GM23248 (cell line): ENCODE measurements at regions not wholly inside any gene's neighbourhood (a gene's known extent, or its start where the extent isn't known, plus 50 kb on each side); places are given as distances from the start of the nearest gene placed in this dataset.

ENCODE experiments used
- DNase-seq: peaks from one replicate; pipeline ENCODE4 v3.0.0-alpha.2; 2015
- H2AFZ ChIP-seq: fragments of 200-600 bp; sonication (generic); 2 replicates; pipeline ENCODE4 v1.6.1; 2016; ENCODE audit warnings: antibody characterized with exemption
- H3F3A ChIP-seq: fragments of 200-600 bp; sonication (generic); 2 replicates; pipeline ENCODE4 v1.6.1; 2016; ENCODE audit warnings: mild to moderate bottlenecking, antibody characterized with exemption, mixed run types; ENCODE audit not compliant: insufficient read depth
- H3K27ac ChIP-seq: fragments of 200-600 bp; sonication (generic); 2 replicates; pipeline ENCODE4 v1.5.1; 2016; ENCODE audit warnings: mild to moderate bottlenecking
- H3K27me3 ChIP-seq: fragments of 200-600 bp; sonication (generic); replicated peaks from 2 replicates; pipeline ENCODE4 v1.6.1; 2016; ENCODE audit warnings: mild to moderate bottlenecking; ENCODE audit not compliant: insufficient read depth
- H3K36me3 ChIP-seq: fragments of 200-600 bp; sonication (generic); 2 replicates; pipeline ENCODE4 v1.6.1; 2016; ENCODE audit warnings: low read depth, mild to moderate bottlenecking
- H3K4me1 ChIP-seq: fragments of 200-600 bp; sonication (generic); 2 replicates; pipeline ENCODE4 v1.6.1; 2016; ENCODE audit warnings: mild to moderate bottlenecking; ENCODE audit not compliant: insufficient read depth
- H3K4me2 ChIP-seq: fragments of 200-600 bp; sonication (generic); one replicate; pipeline ENCODE4 v1.6.1; 2016; ENCODE audit warnings: mild to moderate bottlenecking; ENCODE audit not compliant: unreplicated experiment
- H3K4me3 ChIP-seq: fragments of 200-600 bp; sonication (generic); 2 replicates; pipeline ENCODE4 v1.5.1; 2016; ENCODE audit warnings: mild to moderate bottlenecking
- H3K79me2 ChIP-seq: fragments of 200-600 bp; sonication (generic); 2 replicates; pipeline ENCODE4 v1.6.1; 2016; ENCODE audit warnings: mild to moderate bottlenecking; ENCODE audit not compliant: insufficient read depth
- H3K9ac ChIP-seq: fragments of 200-600 bp; sonication (generic); 2 replicates; pipeline ENCODE4 v1.6.1; 2016; ENCODE audit warnings: mild to moderate bottlenecking
- H3K9me2 ChIP-seq: fragments of 200-600 bp; sonication (generic); 2 replicates; pipeline ENCODE4 v1.6.1; 2016; ENCODE audit warnings: mixed run types, mild to moderate bottlenecking, moderate library complexity; ENCODE audit not compliant: insufficient read depth
- H3K9me3 ChIP-seq: fragments of 200-600 bp; sonication (generic); one replicate; pipeline ENCODE4 v1.6.1; 2017; ENCODE audit warnings: low read depth
- H4K20me1 ChIP-seq: fragments of 200-600 bp; sonication (generic); 2 replicates; pipeline ENCODE4 v1.6.0; 2016; ENCODE audit not compliant: insufficient read depth
- EZH2 ChIP-seq: fragments of 200-600 bp; sonication (generic); IDR thresholded peaks from 2 replicates; pipeline ENCODE4 v1.6.1; 2018; ENCODE audit warnings: antibody characterized with exemption, mild to moderate bottlenecking; ENCODE audit not compliant: insufficient read depth, poor library complexity, severe bottlenecking
- EZH2phosphoT487 ChIP-seq: fragments of 200-600 bp; sonication (generic); IDR thresholded peaks from 2 replicates; pipeline ENCODE4 v1.6.1; 2018; ENCODE audit warnings: antibody characterized with exemption, moderate library complexity, mild to moderate bottlenecking, low read depth; ENCODE audit not compliant: insufficient read depth
- WGBS, 2 experiments: methylation state at CpG; one replicate each; pipeline ENCODE4 v1.1.6; 2015 to 2017; ENCODE audit warnings: low lambda C conversion rate in 2 of 2, low coverage in 1 of 2; ENCODE audit errors: missing lambda C conversion rate in 2 of 2; 5-methylcytosine and 5-hydroxymethylcytosine counted together
- in situ Hi-C: fragments of 300-500 bp; cut with MboI; formaldehyde crosslinking; loops from 2 replicates; pipeline ENCODE4 v1.15.0; 2020

- Histone ChIP-seq H3K4me1 (peaks cover 3% of the 10 kb centered on the region; the same call in 1 of the 2 replicates), H2AFZ (no peak overlapping the region), H3K9me3 (no peaks in the 10 kb centered on the region), H3K9me2 (no peaks in the 10 kb centered on the region), H3K4me3 (no peak overlapping the region), H3K9ac (no peak overlapping the region), H3F3A (no peaks in the 10 kb centered on the region), H3K79me2 (no peaks in the 10 kb centered on the region), H3K4me2 (no peak overlapping the region), H3K36me3 (no peaks in the 10 kb centered on the region), H3K27ac (peak overlapping the region; percentile 16; the same call in 1 of the 2 replicates), H3K27me3 (no peaks in the 10 kb centered on the region), H4K20me1 (no peaks in the 10 kb centered on the region)
- TF ChIP-seq EZH2phosphoT487 (no peak), EZH2 (no peak)
- WGBS, 2 experiments: 2 to 3% methylated on average over 3 of the region's 3 CpGs
- in situ Hi-C loops: no loop called here
- DNase-seq: peak; percentile 47
Measured at GRCh38 chr6:71665931-71666330, 220.4 kb upstream of the RIMS1 start.

GRCh38 chr6:71672876-71673275, 213.5 kb upstream of the RIMS1 start:
- Histone ChIP-seq H2AFZ (no peak overlapping the region), H3K9me2 (no peaks in the 10 kb centered on the region; the same call in 1 of the 2 replicates), H3F3A (no peaks in the 10 kb centered on the region), H3K27me3 (no peaks in the 10 kb centered on the region), H3K79me2 (no peaks in the 10 kb centered on the region), H3K4me3 (no peak overlapping the region), H3K4me1 (no peaks in the 10 kb centered on the region), H3K27ac (no peak overlapping the region), H3K4me2 (no peak overlapping the region), H3K36me3 (no peaks in the 10 kb centered on the region), H3K9me3 (no peaks in the 10 kb centered on the region), H3K9ac (no peak overlapping the region), H4K20me1 (no peaks in the 10 kb centered on the region)
- TF ChIP-seq EZH2phosphoT487 (no peak), EZH2 (no peak)
- no peak for DNase-seq
- in situ Hi-C loops: no loop called here
- WGBS, 2 experiments: 13 to 20% methylated on average over 2 of the region's 2 CpGs

GRCh38 chr6:71675386-71675785, 211.0 kb upstream of the RIMS1 start:
- H3K4me2 ChIP-seq: no peak overlapping the region
- no peak overlapping the region for H3K4me3 ChIP-seq
- H3K9ac ChIP-seq: no peak overlapping the region
- H4K20me1 ChIP-seq: no peaks in the 10 kb centered on the region
- no peak overlapping the region for H2AFZ ChIP-seq
- H3K9me3 ChIP-seq: no peaks in the 10 kb centered on the region
- no peaks in the 10 kb centered on the region for H3K79me2 ChIP-seq
- in situ Hi-C loops: no loop called here
- H3K4me1 ChIP-seq: no peaks in the 10 kb centered on the region
- WGBS, 2 experiments: 3 to 6% methylated on average over 1 of the region's 1 CpG
- no peaks in the 10 kb centered on the region for H3K36me3 ChIP-seq
- no peak for DNase-seq
- no peaks in the 10 kb centered on the region for H3K27me3 ChIP-seq
- H3F3A ChIP-seq: no peaks in the 10 kb centered on the region
- H3K9me2 ChIP-seq: no peaks in the 10 kb centered on the region; the same call in 1 of the 2 replicates
- no peak overlapping the region for H3K27ac ChIP-seq
- TF ChIP-seq EZH2phosphoT487: no peak
- TF ChIP-seq EZH2: no peak

GRCh38 chr6:71676298-71676697, 210.1 kb upstream of the RIMS1 start:
- in situ Hi-C loops: no loop called here

GRCh38 chr6:71678091-71678490, 208.3 kb upstream of the RIMS1 start:
- H3K9me2 ChIP-seq: no peaks in the 10 kb centered on the region
- H3K36me3 ChIP-seq: no peaks in the 10 kb centered on the region
- no peaks in the 10 kb centered on the region for H3K27me3 ChIP-seq
- no peak overlapping the region for H3K4me3 ChIP-seq
- WGBS, 2 experiments: 23 to 25% methylated on average over 3 of the region's 3 CpGs
- in situ Hi-C loops: no loop called here
- no peaks in the 10 kb centered on the region for H4K20me1 ChIP-seq
- no peak for DNase-seq
- H2AFZ ChIP-seq: no peak overlapping the region
- no peak overlapping the region for H3K27ac ChIP-seq
- no peaks in the 10 kb centered on the region for H3K79me2 ChIP-seq
- H3F3A ChIP-seq: no peaks in the 10 kb centered on the region
- no peaks in the 10 kb centered on the region for H3K4me1 ChIP-seq
- TF ChIP-seq EZH2 (no peak), EZH2phosphoT487 (no peak)
- H3K9ac ChIP-seq: no peak overlapping the region
- no peak overlapping the region for H3K4me2 ChIP-seq
- no peaks in the 10 kb centered on the region for H3K9me3 ChIP-seq

More at GRCh38 chr6:71676298-71676697, 210.1 kb upstream of the RIMS1 start:
- H3K36me3 ChIP-seq: no peaks in the 10 kb centered on the region
- no peaks in the 10 kb centered on the region for H3K4me1 ChIP-seq
- TF ChIP-seq EZH2phosphoT487: no peak
- no peaks in the 10 kb centered on the region for H3K9me3 ChIP-seq
- H3K27me3 ChIP-seq: no peaks in the 10 kb centered on the region
- no peaks in the 10 kb centered on the region for H3F3A ChIP-seq
- no peaks in the 10 kb centered on the region; the same call in 1 of the 2 replicates for H3K9me2 ChIP-seq
- no peak overlapping the region for H3K4me3 ChIP-seq
- H3K9ac ChIP-seq: no peak overlapping the region
- no peak overlapping the region for H3K4me2 ChIP-seq
- no peak overlapping the region for H2AFZ ChIP-seq
- no peak for DNase-seq
- no peaks in the 10 kb centered on the region for H4K20me1 ChIP-seq
- H3K27ac ChIP-seq: no peak overlapping the region
- H3K79me2 ChIP-seq: no peaks in the 10 kb centered on the region
